ENCODE measurements at regions not wholly inside any gene's neighbourhood (a gene's known extent, or its start where the extent isn't known, plus 50 kb on each side); places are given as distances from the start of the nearest gene placed in this dataset.

DNA sequence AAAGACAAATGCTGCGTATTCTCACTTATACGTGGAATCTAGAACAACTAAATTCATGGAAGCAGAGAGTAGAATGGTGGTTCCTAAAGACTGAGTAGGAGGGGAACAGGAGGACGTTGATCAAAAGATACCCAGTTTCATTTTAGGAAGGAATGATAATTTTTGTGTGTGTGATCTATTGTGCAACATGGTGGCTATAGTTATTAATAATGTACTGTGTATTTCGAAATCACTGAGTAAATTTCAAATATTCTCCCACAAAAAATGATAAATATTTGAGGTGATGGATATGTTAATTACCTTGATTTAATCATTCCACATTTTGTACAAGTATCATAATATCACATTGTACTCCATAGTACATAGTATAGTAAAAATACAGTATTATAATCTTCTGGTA, 187.5 kb downstream of the MOXD1 start:
- intact Hi-C loops (cut with micrococcal nuclease) = no loop called here
- POLR2A ChIA-PET (ENCODE audit: partially characterized antibody) = no interaction called here
- Mint-ChIP-seq H3K27me3 (peaks cover 3 to 8% of the 10 kb centered on the region in 2 donors), H3K4me1 (no peaks in the 10 kb centered on the region), H3K9me3 (no peaks in the 10 kb centered on the region), H3K36me3 (no peaks in the 10 kb centered on the region), H3K27ac (no peak overlapping the region), H3K4me3 (no peak overlapping the region)
- Histone ChIP-seq H3K4me1 (ENCODE audit: insufficient read depth, low read length) (no peaks in the 10 kb centered on the region), H3K4me3 (ENCODE audit: low read length in 2 of 2) (no peak overlapping the region), H3K27ac (ENCODE audit: low read depth, low read length) (no peak overlapping the region), H3K27me3 (ENCODE audit: insufficient read depth, low read length) (no peaks in the 10 kb centered on the region), H3K36me3 (ENCODE audit: insufficient read depth, low read length) (no peaks in the 10 kb centered on the region), H3K9me3 (ENCODE audit: control insufficient read depth in 1 of 2, low read length in 2 of 2) (no peaks in the 10 kb centered on the region)
- CTCF ChIA-PET (ENCODE audit: partially characterized antibody) = no interaction called here
- DNase-seq = no peak

DNA sequence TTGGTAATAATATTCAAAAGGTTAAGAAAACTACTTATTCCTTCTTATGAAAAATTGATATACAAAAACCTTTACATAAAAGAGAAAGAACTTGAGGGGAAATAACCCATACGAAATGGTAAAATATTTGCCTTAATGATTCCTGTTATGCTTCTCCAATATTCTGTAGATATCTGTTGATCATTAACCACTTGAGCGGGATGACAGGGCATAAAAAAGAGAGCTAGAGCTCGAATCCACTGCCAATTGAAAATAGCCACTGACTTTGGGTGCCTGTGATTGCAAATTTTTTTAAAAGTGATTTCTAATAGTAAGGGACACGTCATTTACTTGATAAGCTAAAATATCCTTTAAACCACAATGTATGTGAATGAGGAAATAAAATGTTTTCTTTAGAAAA, 188.1 kb downstream of the MOXD1 start:
- Histone ChIP-seq H3K27me3 (ENCODE audit: insufficient read depth, low read length) (no peaks in the 10 kb centered on the region), H3K36me3 (ENCODE audit: insufficient read depth, low read length) (no peaks in the 10 kb centered on the region), H3K9me3 (ENCODE audit: control insufficient read depth in 1 of 2, low read length in 2 of 2) (no peaks in the 10 kb centered on the region), H3K27ac (ENCODE audit: low read depth, low read length) (no peak overlapping the region), H3K4me3 (ENCODE audit: low read length in 2 of 2) (no peak overlapping the region), H3K4me1 (ENCODE audit: insufficient read depth, low read length) (no peaks in the 10 kb centered on the region)
- no peak for DNase-seq
- Mint-ChIP-seq H3K9me3 (no peaks in the 10 kb centered on the region), H3K27ac (no peak overlapping the region), H3K4me3 (no peak overlapping the region), H3K36me3 (no peaks in the 10 kb centered on the region), H3K4me1 (no peaks in the 10 kb centered on the region), H3K27me3 (peaks cover 3 to 6% of the 10 kb centered on the region in 2 donors)
- intact Hi-C loops (cut with micrococcal nuclease) = no loop called here
- POLR2A ChIA-PET (ENCODE audit: partially characterized antibody) = no interaction called here
- CTCF ChIA-PET (ENCODE audit: partially characterized antibody) = no interaction called here

DNA sequence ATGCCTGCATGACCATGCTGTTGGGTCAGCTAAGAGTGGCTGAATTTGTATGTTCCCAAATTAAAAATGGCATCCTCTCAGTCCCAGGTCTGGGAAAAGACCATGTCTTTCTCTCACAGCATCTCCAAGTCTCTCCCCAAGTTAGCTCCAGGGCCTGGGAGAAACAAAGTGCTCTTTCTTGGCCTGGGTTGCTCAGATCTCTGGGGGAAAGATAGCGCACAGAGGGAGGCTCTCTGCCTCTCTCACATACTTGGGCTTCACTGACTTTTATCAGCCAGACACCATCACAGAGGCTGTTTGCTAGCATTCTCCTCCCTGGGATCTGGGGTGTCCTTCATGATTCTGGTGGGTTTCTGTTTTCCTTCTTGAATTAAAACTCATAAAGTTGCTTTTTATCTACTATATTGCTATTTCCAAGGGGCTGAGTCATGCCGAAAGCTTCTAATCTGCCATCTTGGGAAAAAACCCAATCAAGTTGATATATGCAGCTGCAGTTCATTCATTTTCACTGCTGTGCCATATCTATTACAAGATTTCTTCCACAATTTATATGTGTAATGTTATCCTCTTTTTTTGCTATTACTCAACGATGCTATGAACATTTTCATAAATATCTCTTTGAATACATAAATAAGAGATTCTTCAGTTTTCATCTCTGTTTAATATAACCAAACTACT, 190.2 kb downstream of the MOXD1 start:
- Mint-ChIP-seq H3K4me3 (no peak overlapping the region), H3K27ac (no peak overlapping the region), H3K4me1 (no peaks in the 10 kb centered on the region), H3K9me3 (no peaks in the 10 kb centered on the region), H3K36me3 (no peaks in the 10 kb centered on the region), H3K27me3 (peaks cover 5 to 6% of the 10 kb centered on the region in 2 donors)
- H3K4me3 ChIP-seq (ENCODE audit: low read length in 2 of 2) = no peak overlapping the region
- no peaks in the 10 kb centered on the region for H3K36me3 ChIP-seq (ENCODE audit: insufficient read depth, low read length)
- CTCF ChIA-PET (ENCODE audit: partially characterized antibody) = no interaction called here
- DNase-seq = no peak
- no peak overlapping the region for H3K27ac ChIP-seq (ENCODE audit: low read depth, low read length)
- intact Hi-C loops (cut with micrococcal nuclease) = no loop called here
- no peaks in the 10 kb centered on the region for H3K27me3 ChIP-seq (ENCODE audit: insufficient read depth, low read length)
- H3K4me1 ChIP-seq (ENCODE audit: insufficient read depth, low read length) = no peaks in the 10 kb centered on the region
- POLR2A ChIA-PET (ENCODE audit: partially characterized antibody) = no interaction called here
- H3K9me3 ChIP-seq (ENCODE audit: control insufficient read depth in 1 of 2, low read length in 2 of 2) = no peaks in the 10 kb centered on the region

DNA sequence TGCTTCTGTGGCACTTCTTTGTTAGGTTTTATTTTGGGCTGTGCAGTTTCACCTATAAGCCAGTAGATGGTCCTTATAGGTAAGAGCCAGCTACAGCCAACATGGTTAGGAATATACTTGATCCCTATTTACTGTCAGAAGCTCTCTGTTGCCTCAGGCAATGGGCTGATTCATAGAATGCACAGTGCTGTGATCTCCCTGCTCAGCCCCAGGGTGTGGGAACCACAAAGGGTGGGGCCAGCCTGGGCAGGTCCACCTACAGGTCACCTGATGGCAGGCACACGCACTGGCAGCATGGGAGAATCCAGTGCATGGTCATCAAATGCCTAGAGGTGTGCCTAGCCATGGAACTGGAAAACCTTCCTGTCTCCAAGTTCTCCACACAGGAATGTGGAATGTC, 191.9 kb downstream of the MOXD1 start:
- CTCF ChIA-PET (ENCODE audit: partially characterized antibody) = no interaction called here
- POLR2A ChIA-PET (ENCODE audit: partially characterized antibody) = no interaction called here

DNA sequence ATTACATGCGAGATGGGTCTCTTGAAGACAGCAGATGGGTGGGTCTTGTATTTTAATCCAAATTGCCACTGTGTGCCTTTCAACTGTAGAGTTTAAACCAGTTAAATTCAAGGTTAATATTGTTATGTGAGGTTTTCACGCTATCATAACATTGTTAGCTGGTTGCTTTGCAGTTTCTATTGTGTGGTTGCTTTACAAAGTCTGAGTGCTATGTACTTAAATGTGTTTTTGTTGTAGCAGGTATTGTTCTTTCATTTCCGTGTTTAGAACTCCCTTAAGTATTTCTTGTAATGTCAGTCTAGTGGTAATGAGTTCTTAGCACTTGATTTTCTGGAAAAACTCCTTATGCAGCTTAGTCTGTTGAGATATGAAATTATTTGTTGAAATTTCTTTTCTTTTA, 193.3 kb downstream of the MOXD1 start:
- peaks cover 2 to 5% of the 10 kb centered on the region in 2 donors for H3K27me3 Mint-ChIP-seq
- intact Hi-C loops (cut with micrococcal nuclease) = no loop called here
- Histone ChIP-seq H3K36me3 (ENCODE audit: insufficient read depth, low read length) (no peaks in the 10 kb centered on the region), H3K27ac (ENCODE audit: low read depth, low read length) (no peak overlapping the region), H3K4me3 (ENCODE audit: low read length in 2 of 2) (no peak overlapping the region), H3K27me3 (ENCODE audit: insufficient read depth, low read length) (no peaks in the 10 kb centered on the region), H3K9me3 (ENCODE audit: control insufficient read depth in 1 of 2, low read length in 2 of 2) (no peaks in the 10 kb centered on the region), H3K4me1 (ENCODE audit: insufficient read depth, low read length) (no peaks in the 10 kb centered on the region)
- H3K4me1 Mint-ChIP-seq = no peaks in the 10 kb centered on the region
- no peak for DNase-seq
- no peaks in the 10 kb centered on the region for H3K36me3 Mint-ChIP-seq
- ChIA-PET POLR2A (ENCODE audit: partially characterized antibody) (no interaction called here), CTCF (ENCODE audit: partially characterized antibody) (no interaction called here)
- H3K4me3 Mint-ChIP-seq = no peak overlapping the region
- no peak overlapping the region for H3K27ac Mint-ChIP-seq
- H3K9me3 Mint-ChIP-seq = peaks cover 0 to 3% (median 0%) of the 10 kb centered on the region in 8 donors

More for the DNA sequence above, 191.9 kb downstream of the MOXD1 start:
- H3K36me3 ChIP-seq (ENCODE audit: insufficient read depth, low read length) = no peaks in the 10 kb centered on the region
- Mint-ChIP-seq H3K36me3 (no peaks in the 10 kb centered on the region), H3K27me3 (peaks cover 2 to 8% of the 10 kb centered on the region in 2 donors), H3K4me3 (no peak overlapping the region), H3K9me3 (peaks cover 0 to under 1% (median 0%) of the 10 kb centered on the region in 8 donors), H3K27ac (no peak overlapping the region), H3K4me1 (no peaks in the 10 kb centered on the region)
- no peaks in the 10 kb centered on the region for H3K27me3 ChIP-seq (ENCODE audit: insufficient read depth, low read length)
- no peak overlapping the region for H3K27ac ChIP-seq (ENCODE audit: low read depth, low read length)
- no peaks in the 10 kb centered on the region for H3K9me3 ChIP-seq (ENCODE audit: control insufficient read depth in 1 of 2, low read length in 2 of 2)
- intact Hi-C loops (cut with micrococcal nuclease) = no loop called here
- no peak for DNase-seq
- H3K4me3 ChIP-seq (ENCODE audit: low read length in 2 of 2) = no peak overlapping the region
- no peaks in the 10 kb centered on the region for H3K4me1 ChIP-seq (ENCODE audit: insufficient read depth, low read length)

DNA sequence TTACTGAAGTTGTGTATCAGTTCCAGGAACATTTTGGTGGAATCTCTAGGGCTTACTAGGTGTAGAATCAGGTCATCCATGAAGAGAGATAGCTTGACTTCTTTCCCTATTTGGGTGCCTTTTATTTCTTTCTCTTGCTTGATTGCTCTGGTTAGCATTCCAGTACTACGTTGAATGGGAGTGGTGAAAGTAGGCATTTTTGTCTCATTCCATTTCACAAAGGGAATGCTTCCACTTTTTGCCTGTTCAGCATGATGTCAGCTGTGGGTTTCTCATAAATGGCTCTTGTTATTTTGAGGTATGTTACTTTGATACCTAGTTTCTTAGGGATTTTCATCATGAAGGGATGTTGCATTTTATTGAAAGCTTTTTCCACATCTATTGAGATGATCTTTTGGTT, 195.3 kb downstream of the MOXD1 start:
- no peaks in the 10 kb centered on the region for H3K27me3 ChIP-seq (ENCODE audit: insufficient read depth, low read length)
- intact Hi-C loops (cut with micrococcal nuclease) = no loop called here
- no peaks in the 10 kb centered on the region for H3K4me1 ChIP-seq (ENCODE audit: insufficient read depth, low read length)
- Mint-ChIP-seq H3K27me3 (peaks cover 2 to 3% of the 10 kb centered on the region in 2 donors), H3K36me3 (no peaks in the 10 kb centered on the region), H3K27ac (no peak overlapping the region), H3K4me1 (no peaks in the 10 kb centered on the region), H3K4me3 (no peak overlapping the region), H3K9me3 (peaks cover 0 to 3% (median 0%) of the 10 kb centered on the region in 8 donors)
- DNase-seq = no peak
- H3K4me3 ChIP-seq (ENCODE audit: low read length in 2 of 2) = no peak overlapping the region
- H3K9me3 ChIP-seq (ENCODE audit: control insufficient read depth in 1 of 2, low read length in 2 of 2) = no peaks in the 10 kb centered on the region
- H3K36me3 ChIP-seq (ENCODE audit: insufficient read depth, low read length) = no peaks in the 10 kb centered on the region
- CTCF ChIA-PET (ENCODE audit: partially characterized antibody) = no interaction called here
- no peak overlapping the region for H3K27ac ChIP-seq (ENCODE audit: low read depth, low read length)
- POLR2A ChIA-PET (ENCODE audit: partially characterized antibody) = no interaction called here

DNA sequence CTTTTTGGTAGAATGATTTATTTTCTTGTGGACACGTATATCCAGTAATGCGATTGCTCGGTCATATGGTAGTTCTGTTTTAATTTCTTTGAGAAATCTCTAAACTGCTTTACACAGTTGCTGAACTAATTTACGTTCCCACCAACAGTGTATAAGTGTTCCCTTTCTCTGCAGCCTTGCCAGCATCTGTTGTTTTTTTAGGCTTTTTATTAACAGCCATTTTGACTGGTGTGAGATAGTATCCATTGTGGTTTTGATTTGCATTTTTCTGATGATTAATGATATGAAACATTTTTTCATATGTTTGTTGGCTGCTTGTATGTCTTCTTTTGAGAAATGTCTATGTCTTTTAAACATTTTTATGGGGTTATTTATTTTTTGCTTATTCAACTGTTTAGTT, 196.7 kb downstream of the MOXD1 start:
- Histone ChIP-seq H3K9me3 (ENCODE audit: control insufficient read depth in 1 of 2, low read length in 2 of 2) (no peaks in the 10 kb centered on the region), H3K4me1 (ENCODE audit: insufficient read depth, low read length) (no peaks in the 10 kb centered on the region), H3K36me3 (ENCODE audit: insufficient read depth, low read length) (no peaks in the 10 kb centered on the region), H3K27me3 (ENCODE audit: insufficient read depth, low read length) (no peaks in the 10 kb centered on the region), H3K27ac (ENCODE audit: low read depth, low read length) (no peak overlapping the region), H3K4me3 (ENCODE audit: low read length in 2 of 2) (no peak overlapping the region)
- CTCF ChIA-PET (ENCODE audit: partially characterized antibody) = no interaction called here
- DNase-seq = no peak
- POLR2A ChIA-PET (ENCODE audit: partially characterized antibody) = no interaction called here
- Mint-ChIP-seq H3K27ac (no peak overlapping the region), H3K9me3 (peaks cover 0 to 3% (median 0%) of the 10 kb centered on the region in 8 donors), H3K4me3 (no peak overlapping the region), H3K27me3 (peaks cover 2% of the 10 kb centered on the region in 2 donors), H3K4me1 (no peaks in the 10 kb centered on the region), H3K36me3 (no peaks in the 10 kb centered on the region)
- intact Hi-C loops (cut with micrococcal nuclease) = no loop called here

DNA sequence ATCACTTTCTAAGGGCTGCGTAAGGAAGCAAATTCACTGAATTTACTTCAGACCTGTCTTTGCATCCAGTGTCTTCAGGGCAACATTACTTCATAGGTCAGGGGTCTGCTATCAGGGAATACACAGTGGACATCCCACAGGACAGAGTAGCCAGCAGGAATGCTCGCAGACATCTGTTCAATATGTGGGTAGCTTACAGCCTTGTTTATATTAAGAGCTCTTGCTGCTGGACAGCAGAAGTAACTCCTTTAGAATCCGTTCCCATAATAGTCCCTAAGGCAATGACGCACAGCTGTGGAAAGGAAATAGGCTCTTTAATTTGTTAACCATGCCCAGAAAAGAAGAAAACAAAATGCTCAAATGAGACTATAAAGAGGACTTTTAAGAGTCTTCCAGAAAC, 198.7 kb downstream of the MOXD1 start:
- intact Hi-C loops (cut with micrococcal nuclease) = no loop called here
- no peaks in the 10 kb centered on the region for H3K9me3 ChIP-seq (ENCODE audit: control insufficient read depth in 1 of 2, low read length in 2 of 2)
- no peaks in the 10 kb centered on the region for H3K4me1 Mint-ChIP-seq
- no peaks in the 10 kb centered on the region for H3K4me1 ChIP-seq (ENCODE audit: insufficient read depth, low read length)
- peaks cover 0 to 2% of the 10 kb centered on the region in 2 donors for H3K27me3 Mint-ChIP-seq
- no peak overlapping the region for H3K27ac ChIP-seq (ENCODE audit: low read depth, low read length)
- H3K36me3 Mint-ChIP-seq = no peaks in the 10 kb centered on the region
- ChIA-PET CTCF (ENCODE audit: partially characterized antibody) (no interaction called here), POLR2A (ENCODE audit: partially characterized antibody) (no interaction called here)
- H3K27me3 ChIP-seq (ENCODE audit: insufficient read depth, low read length) = no peaks in the 10 kb centered on the region
- DNase-seq = no peak
- H3K36me3 ChIP-seq (ENCODE audit: insufficient read depth, low read length) = no peaks in the 10 kb centered on the region
- H3K9me3 Mint-ChIP-seq = peaks cover 0 to 3% (median 0%) of the 10 kb centered on the region in 8 donors
- H3K4me3 Mint-ChIP-seq = no peak overlapping the region
- H3K4me3 ChIP-seq (ENCODE audit: low read length in 2 of 2) = no peak overlapping the region
- no peak overlapping the region for H3K27ac Mint-ChIP-seq

All from CD4-positive, alpha-beta memory T cell (primary cell).